Right lobe of liver (tissue), 6 donors: ENCODE measurements at regions not wholly inside any gene's neighbourhood (a gene's known extent, or its start where the extent isn't known, plus 50 kb on each side); places are given as distances from the start of the nearest gene placed in this dataset.

Experiments
- ATAC-seq, 4 donors: fragments of 200-7000 bp; cut with Tn5 transposase; one replicate each; pipeline ENCODE4 v1.9.1; 2020; ENCODE audit warnings: mild to moderate bottlenecking in 4 of 4, moderate library complexity in 4 of 4
- DNase-seq, 3 donors: peaks; one replicate each; pipeline ENCODE4 v3.0.0-alpha.2; 2020
- H3K27ac ChIP-seq, 3 donors: fragments of 200-600 bp; one replicate each; pipeline ENCODE4 v1.8.0; 2022
- H3K27me3 ChIP-seq, 2 donors: fragments of 200-600 bp; one replicate each; pipeline ENCODE4 v1.8.0; 2022
- H3K36me3 ChIP-seq, 4 donors: fragments of 200-600 bp; sonication (generic) in 1 of 4; one replicate each; pipeline versions ENCODE4 v1.5.1 to v1.8.0; 2017 to 2022; ENCODE audit warnings: control low read depth in 1 of 4
- H3K4me1 ChIP-seq, 4 donors: fragments of 200-600 bp; sonication (generic) in 1 of 4; one replicate each; pipeline versions ENCODE4 v1.5.1 to v1.8.0; 2017 to 2022; ENCODE audit warnings: control low read depth in 1 of 4
- H3K4me3 ChIP-seq, 3 donors: fragments of 200-600 bp; one replicate each; pipeline ENCODE4 v1.8.0; 2022
- H3K9me3 ChIP-seq, 4 donors: fragments of 200-600 bp; sonication (generic) in 1 of 4; one replicate each; pipeline versions ENCODE4 v1.5.1 to v1.8.0; 2017 to 2022; ENCODE audit warnings: control low read depth in 1 of 4
- POLR2A ChIP-seq: fragments of 450-650 bp; IDR thresholded peaks from one replicate; pipeline ENCODE4 v1.6.1; 2017; ENCODE audit warnings: antibody characterized with exemption, mild to moderate bottlenecking
- WGBS: methylation state at CpG from one replicate; pipeline ENCODE4 v1.1.6; 2018; ENCODE audit warnings: low coverage, low lambda C conversion rate; ENCODE audit not compliant: insufficient coverage; ENCODE audit errors: missing lambda C conversion rate; 5-methylcytosine and 5-hydroxymethylcytosine counted together
- intact Hi-C, 2 donors: fragments of 100-400 bp; cut with DNase I; formaldehyde crosslinking; loops; one replicate each; pipeline versions ENCODE4 v1.11.2 to v1.14.1; 2022
- TF ChIP-seq, protein P1 (sequence below), 4 donors: fragments of 200-600 bp in 3 of 4; fragments of 450-650 bp in 1 of 4; IDR thresholded peaks; one replicate each; pipeline versions ENCODE4 v1.5.1 to v1.8.0; 2016 to 2022; ENCODE audit warnings: antibody characterized with exemption in 4 of 4, mild to moderate bottlenecking in 2 of 4
- donor health status: DM: no; HTN: yes; CAD: no.
- donor health status: DM: no; HTN: no; CAD: no.
- donor health status: DM: no; HTN: no; CAD: no.
- donor health status: DM: no; HTN: yes; CAD: no.
- donor health status: DM: no; HTN: yes; CAD: no.

DNA sequence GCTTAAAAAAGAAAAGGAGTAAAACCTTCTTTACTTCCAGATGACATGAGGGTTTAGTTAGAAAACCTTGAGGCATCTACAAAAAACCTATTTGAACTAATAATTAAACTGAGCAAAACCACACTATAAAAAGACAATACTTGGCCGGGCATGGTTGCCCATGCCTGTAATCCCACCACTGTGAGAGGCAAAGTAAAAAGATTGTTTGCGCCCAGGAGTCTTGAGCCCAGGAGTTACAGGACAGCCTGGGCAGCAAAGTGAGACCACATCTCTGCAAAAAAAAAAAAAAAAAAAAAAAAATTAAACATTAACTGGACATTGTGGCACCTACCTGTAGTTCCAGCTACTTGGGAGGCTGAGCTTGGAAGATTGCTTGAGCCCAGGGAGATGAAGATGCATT lies 502.8 kb upstream of the LRRTM4 start:
- Histone ChIP-seq H3K36me3 (no peaks in the 10 kb centered on the region), H3K27ac (no peak overlapping the region), H3K4me3 (no peak overlapping the region), H3K27me3 (no peaks in the 10 kb centered on the region), H3K4me1 (no peaks in the 10 kb centered on the region), H3K9me3 (peaks cover 0 to 3% (median 0%) of the 10 kb centered on the region in 4 donors)
- 61% methylated on average over 2 of the region's 2 CpGs for WGBS
- intact Hi-C loops = no loop called here
- DNase-seq (no peak), ATAC-seq (no peak)
- TF ChIP-seq, protein P1, sequence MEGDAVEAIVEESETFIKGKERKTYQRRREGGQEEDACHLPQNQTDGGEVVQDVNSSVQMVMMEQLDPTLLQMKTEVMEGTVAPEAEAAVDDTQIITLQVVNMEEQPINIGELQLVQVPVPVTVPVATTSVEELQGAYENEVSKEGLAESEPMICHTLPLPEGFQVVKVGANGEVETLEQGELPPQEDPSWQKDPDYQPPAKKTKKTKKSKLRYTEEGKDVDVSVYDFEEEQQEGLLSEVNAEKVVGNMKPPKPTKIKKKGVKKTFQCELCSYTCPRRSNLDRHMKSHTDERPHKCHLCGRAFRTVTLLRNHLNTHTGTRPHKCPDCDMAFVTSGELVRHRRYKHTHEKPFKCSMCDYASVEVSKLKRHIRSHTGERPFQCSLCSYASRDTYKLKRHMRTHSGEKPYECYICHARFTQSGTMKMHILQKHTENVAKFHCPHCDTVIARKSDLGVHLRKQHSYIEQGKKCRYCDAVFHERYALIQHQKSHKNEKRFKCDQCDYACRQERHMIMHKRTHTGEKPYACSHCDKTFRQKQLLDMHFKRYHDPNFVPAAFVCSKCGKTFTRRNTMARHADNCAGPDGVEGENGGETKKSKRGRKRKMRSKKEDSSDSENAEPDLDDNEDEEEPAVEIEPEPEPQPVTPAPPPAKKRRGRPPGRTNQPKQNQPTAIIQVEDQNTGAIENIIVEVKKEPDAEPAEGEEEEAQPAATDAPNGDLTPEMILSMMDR (IDR thresholded peaks at IDR 0.05) = no peak
- no peak for TF ChIP-seq POLR2A

DNA sequence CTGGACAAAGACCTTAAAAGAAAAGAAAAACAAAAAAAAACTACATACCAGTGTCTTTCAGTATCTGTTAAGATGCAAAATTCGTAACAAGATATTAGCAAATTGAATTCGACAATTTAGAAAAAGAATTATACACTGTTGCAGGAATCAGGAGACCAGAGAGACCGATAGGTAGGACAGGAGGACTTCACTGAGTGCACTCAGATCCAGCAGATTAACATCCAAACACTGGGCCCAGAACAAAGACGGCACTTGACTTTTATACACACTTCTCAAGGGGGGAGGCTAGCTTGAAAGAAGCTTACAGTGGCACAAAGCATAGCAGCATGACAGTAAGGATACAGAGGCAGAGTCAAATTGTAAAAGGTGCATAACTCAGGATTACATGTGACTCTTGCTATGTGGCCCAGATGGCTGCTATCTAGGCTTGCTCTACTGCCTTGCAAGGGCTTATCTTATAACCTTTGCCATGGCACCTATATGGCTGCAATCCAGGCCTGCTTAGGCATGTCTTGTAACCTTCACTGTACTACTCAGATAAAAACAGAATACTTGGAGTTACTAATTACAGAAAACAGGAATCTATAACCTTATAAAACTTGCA lies 507.3 kb upstream of the LRRTM4 start:
- no peaks in the 10 kb centered on the region for H3K36me3 ChIP-seq
- DNase-seq = no peak
- H3K27me3 ChIP-seq = no peaks in the 10 kb centered on the region
- WGBS = 44% methylated on average over 4 of the region's 4 CpGs
- intact Hi-C loops = no loop called here
- TF ChIP-seq, protein P1 (IDR thresholded peaks at IDR 0.05) = no peak
- TF ChIP-seq POLR2A = no peak
- ATAC-seq = no peak
- no peak overlapping the region for H3K4me3 ChIP-seq
- H3K4me1 ChIP-seq = no peaks in the 10 kb centered on the region
- peaks cover 0 to 9% (median 0%) of the 10 kb centered on the region in 4 donors for H3K9me3 ChIP-seq
- H3K27ac ChIP-seq = no peak overlapping the region

DNA sequence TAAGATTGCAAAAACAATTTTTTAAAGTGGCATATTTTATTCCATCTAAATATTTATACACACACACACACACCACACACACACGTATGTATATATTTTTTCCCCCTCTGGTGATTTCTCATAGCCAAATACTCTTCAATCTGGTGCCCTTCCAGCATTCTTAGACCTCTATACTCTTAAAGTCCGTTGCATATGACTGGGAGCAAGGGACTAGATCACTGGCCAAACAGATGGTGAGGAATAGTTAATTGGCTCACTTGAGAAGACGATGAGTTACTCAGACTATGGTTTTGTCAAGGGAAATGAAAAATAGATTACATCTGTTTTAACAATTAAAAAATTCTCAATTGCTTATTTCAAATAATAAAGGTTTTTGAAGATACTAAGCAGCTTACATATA lies 512.5 kb upstream of the LRRTM4 start:
- Histone ChIP-seq H3K9me3 (peaks cover 0 to 8% (median 0%) of the 10 kb centered on the region in 4 donors), H3K36me3 (no peaks in the 10 kb centered on the region), H3K4me3 (no peak overlapping the region), H3K4me1 (no peaks in the 10 kb centered on the region), H3K27me3 (no peaks in the 10 kb centered on the region), H3K27ac (no peak overlapping the region)
- intact Hi-C loops = no loop called here
- TF ChIP-seq, protein P1 (IDR thresholded peaks at IDR 0.05) = no peak
- no peak for TF ChIP-seq POLR2A
- ATAC-seq (no peak), DNase-seq (no peak)
- WGBS = 35% methylated on average over 3 of the region's 3 CpGs

DNA sequence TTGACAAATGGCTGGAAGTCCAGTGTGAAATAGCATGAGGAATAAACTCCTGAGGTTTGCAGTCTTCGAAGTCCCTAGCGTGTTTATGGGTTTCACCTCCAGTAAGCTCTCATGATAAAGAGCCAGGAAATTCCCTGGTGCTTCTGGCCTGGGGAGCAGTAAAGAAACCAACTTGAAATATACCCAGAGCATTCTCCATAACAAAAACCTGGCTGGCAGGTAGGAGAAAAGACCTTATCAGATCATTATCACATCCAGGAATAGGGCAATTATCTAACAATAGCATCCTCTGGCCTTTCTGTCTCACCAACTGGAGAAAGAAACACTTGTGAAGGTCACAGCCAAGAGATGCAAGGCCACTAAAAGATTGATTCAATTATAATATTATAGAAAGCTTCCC lies 513.6 kb upstream of the LRRTM4 start:
- Histone ChIP-seq H3K4me3 (no peak overlapping the region), H3K27me3 (no peaks in the 10 kb centered on the region), H3K9me3 (no peaks in the 10 kb centered on the region), H3K4me1 (no peaks in the 10 kb centered on the region), H3K36me3 (no peaks in the 10 kb centered on the region), H3K27ac (no peak overlapping the region)
- no peak for DNase-seq
- WGBS = 71% methylated on average over 1 of the region's 2 CpGs
- intact Hi-C loops = no loop called here
- no peak for TF ChIP-seq POLR2A
- TF ChIP-seq, protein P1 (IDR thresholded peaks at IDR 0.05) = no peak
- ATAC-seq = no peak

DNA sequence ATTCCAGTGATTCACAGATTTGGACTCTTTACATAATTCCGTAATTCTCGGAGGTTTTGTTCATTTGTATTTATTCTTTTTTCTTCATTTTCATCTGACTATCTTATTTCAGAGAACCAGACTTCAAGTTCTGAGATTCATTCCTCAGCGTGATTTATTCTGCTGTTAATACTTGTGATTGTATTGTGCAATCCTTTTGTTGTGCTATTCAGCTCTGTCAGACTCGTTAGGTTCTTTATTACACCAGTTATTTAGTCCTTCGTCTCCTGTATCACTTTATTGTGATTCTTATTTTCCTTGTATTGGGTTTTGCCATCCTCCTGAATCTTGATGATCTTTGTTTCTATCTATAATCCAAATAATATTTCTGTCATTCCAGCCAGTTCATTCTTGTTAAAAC lies 529.3 kb upstream of the LRRTM4 start:
- intact Hi-C loops = no loop called here
- DNase-seq = no peak
- H3K9me3 ChIP-seq = no peaks in the 10 kb centered on the region
- WGBS = 54% methylated on average over 5 of the region's 5 CpGs
- TF ChIP-seq, protein P1 (IDR thresholded peaks at IDR 0.05) = no peak
- TF ChIP-seq POLR2A = no peak
- ATAC-seq = no peak
- H3K4me3 ChIP-seq = no peak overlapping the region
- H3K27ac ChIP-seq = no peak overlapping the region
- H3K36me3 ChIP-seq = no peaks in the 10 kb centered on the region
- H3K4me1 ChIP-seq = no peaks in the 10 kb centered on the region
- no peaks in the 10 kb centered on the region for H3K27me3 ChIP-seq
